Endothelial cell of umbilical vein (primary cell): ENCODE measurements at regions not wholly inside any gene's neighbourhood (a gene's known extent, or its start where the extent isn't known, plus 50 kb on each side); places are given as distances from the start of the nearest gene placed in this dataset.

Source experiments
- BruUV-seq: library from RNA; stranded (reverse); fragments of 400-500 nt; replicated peaks from 2 replicates; lab custom pipeline; 2021; lab: Mats Ljungman, UMichigan
- CTCF ChIA-PET: fragments of 300-600, 350-600 bp; sonication (Branson Sonifier 250); formaldehyde crosslinking; loops from one replicate; lab custom pipeline; 2021; ENCODE audit warnings: antibody characterized with exemption, inconsistent platforms; lab: Charles Lee
- POLR2A ChIA-PET: fragments of 300-600, 350-600 bp; sonication (Branson Sonifier 250); formaldehyde crosslinking; loops from one replicate; lab custom pipeline; 2021; ENCODE audit warnings: antibody characterized with exemption, inconsistent platforms; lab: Charles Lee
- DNase-seq: peaks from one replicate; pipeline ENCODE4 v3.0.0-alpha.2; 2011; ENCODE audit warnings: low read depth, low spot score
- FAIRE-seq: peaks from 2 replicates; lab custom pipeline; 2011; peaks lifted over from hg19 to GRCh38; lab: Jason Lieb, UNC
- H2AFZ ChIP-seq: 2 replicates; pipeline ENCODE4 v1.6.0; 2012; ENCODE audit warnings: low read depth, low read length, control low read depth, inconsistent platforms
- H3K27ac ChIP-seq: 2 replicates; pipeline ENCODE4 v1.5.1; 2011; ENCODE audit warnings: low read depth, mild to moderate bottlenecking, control low read depth, low read length, moderate library complexity; ENCODE audit not compliant: insufficient read depth
- H3K27me3 ChIP-seq, 2 experiments: 2 replicates each; pipeline versions ENCODE4 v1.6.0 to v1.6.1; 2011; ENCODE audit warnings: low read length in 2 of 2, mixed read lengths in 1 of 2; ENCODE audit not compliant: control insufficient read depth in 2 of 2, insufficient read depth in 2 of 2
- H3K36me3 ChIP-seq, 2 experiments: 2 replicates in 1 of 2; 3 replicates in 1 of 2; pipeline ENCODE4 v1.5.1; 2011; ENCODE audit warnings: low read length in 2 of 2, mild to moderate bottlenecking in 1 of 2, moderate library complexity in 1 of 2; ENCODE audit not compliant: control insufficient read depth in 2 of 2, insufficient read depth in 2 of 2; ENCODE audit errors: extremely low read depth in 1 of 2
- H3K4me1 ChIP-seq: 3 replicates; pipeline ENCODE4 v1.5.1; 2011; ENCODE audit warnings: mild to moderate bottlenecking, low read length; ENCODE audit not compliant: control insufficient read depth, insufficient read depth; ENCODE audit errors: extremely low read depth
- H3K4me2 ChIP-seq: 2 replicates; pipeline ENCODE4 v1.6.1; 2011; ENCODE audit warnings: low read length, control low read depth, mixed read lengths; ENCODE audit not compliant: insufficient read depth
- H3K4me3 ChIP-seq, 3 experiments: fragments of 200-600 bp in 1 of 3; sonication (generic), shearing (Covaris generic) in 1 of 3; replicated peaks in 1 of 3; 2 replicates each; pipeline ENCODE4 v1.5.1; 2011 to 2016; ENCODE audit warnings: control low read depth in 3 of 3, low read length in 3 of 3, mild to moderate bottlenecking in 2 of 3, inconsistent platforms in 1 of 3, low read depth in 1 of 3, moderate library complexity in 1 of 3; ENCODE audit not compliant: insufficient read depth in 1 of 3
- H3K79me2 ChIP-seq: 2 replicates; pipeline ENCODE4 v1.6.0; 2012; ENCODE audit warnings: low read length, inconsistent platforms; ENCODE audit not compliant: control insufficient read depth, insufficient read depth
- H3K9ac ChIP-seq: replicated peaks from 2 replicates; pipeline ENCODE3; 2011; ENCODE audit warnings: low read length, control low read depth; ENCODE audit not compliant: insufficient read depth; ENCODE audit errors: extremely low read depth
- H3K9me1 ChIP-seq: replicated peaks from 3 replicates; pipeline ENCODE4 v1.6.0; 2011; ENCODE audit warnings: mild to moderate bottlenecking, low read length; ENCODE audit not compliant: control insufficient read depth, insufficient read depth; ENCODE audit errors: extremely low read depth
- H3K9me3 ChIP-seq: replicated peaks from 2 replicates; pipeline ENCODE4 v1.5.1; 2012; ENCODE audit warnings: low read length, inconsistent platforms; ENCODE audit not compliant: control insufficient read depth, insufficient read depth
- H4K20me1 ChIP-seq: replicated peaks from 2 replicates; pipeline ENCODE3; 2011; ENCODE audit warnings: mild to moderate bottlenecking, low read length; ENCODE audit not compliant: control insufficient read depth, insufficient read depth; ENCODE audit errors: extremely low read depth
- CTCF ChIP-seq, 2 donors: IDR thresholded peaks; 1 replicate in 1 of 2; 2 replicates in 1 of 2; pipeline ENCODE4 v1.5.1; 2011; ENCODE audit warnings: low read length in 2 of 2, mild to moderate bottlenecking in 2 of 2, moderate library complexity in 2 of 2, control low read depth in 1 of 2, inconsistent platforms in 1 of 2, low read depth in 1 of 2; ENCODE audit not compliant: insufficient read depth in 1 of 2; ENCODE audit errors: extremely low read depth in 1 of 2
- EZH2 ChIP-seq: IDR thresholded peaks from 2 replicates; pipeline ENCODE4 v1.6.1; 2012; ENCODE audit warnings: borderline replicate concordance, low read depth, mild to moderate bottlenecking, moderate library complexity, low read length, inconsistent platforms; ENCODE audit not compliant: severe bottlenecking
- FOS ChIP-seq: IDR thresholded peaks from 2 replicates; pipeline ENCODE4 v1.6.1; 2011; ENCODE audit warnings: mild to moderate bottlenecking, low read length, moderate library complexity, borderline replicate concordance; ENCODE audit not compliant: insufficient read depth
- GATA2 ChIP-seq: IDR thresholded peaks from 2 replicates; pipeline ENCODE4 v1.7.0; 2011; ENCODE audit warnings: low read depth, mild to moderate bottlenecking, moderate library complexity, mixed read lengths, low read length; ENCODE audit not compliant: insufficient read length, insufficient read depth
- MAX ChIP-seq: IDR thresholded peaks from 2 replicates; pipeline ENCODE4 v1.6.1; 2011; ENCODE audit not compliant: insufficient read depth, insufficient read length
- MYC ChIP-seq: IDR thresholded peaks from one replicate; pipeline ENCODE4 v1.6.1; 2011; ENCODE audit warnings: mild to moderate bottlenecking, low read depth, low read length
- dilution Hi-C: fragments of 300-500 bp; cut with MboI; formaldehyde crosslinking; loops from one replicate; pipeline ENCODE4 v1.15.0; 2019; ENCODE audit warnings: low sequenced_read_pairs; ENCODE audit not compliant: extremely low pct_ligation_motif_present
- intact Hi-C: fragments of 100-400 bp; cut with micrococcal nuclease; formaldehyde crosslinking; loops from one replicate; pipeline ENCODE4 v1.10.0; 2022

- Histone ChIP-seq H3K79me2 (no peaks in the 10 kb centered on the region), H3K9ac (no peak overlapping the region), H3K4me3 (no peak overlapping the region), H3K9me3 (no peaks in the 10 kb centered on the region), H4K20me1 (no peaks in the 10 kb centered on the region), H3K9me1 (no peaks in the 10 kb centered on the region), H3K4me1 (no peaks in the 10 kb centered on the region), H3K27me3 (no peaks in the 10 kb centered on the region), H3K4me2 (no peak overlapping the region), H3K27ac (no peak overlapping the region), H3K36me3 (no peaks in the 10 kb centered on the region), H2AFZ (no peak overlapping the region)
- dilution Hi-C loops, result no loop called here
- TF ChIP-seq CTCF (IDR thresholded peaks at IDR 0.05; ENCODE audit: extremely low read depth in 1 of 2, insufficient read depth in 1 of 2, low read depth in 1 of 2, low read length in 2 of 2), result no peak
- no peak for TF ChIP-seq EZH2
- TF ChIP-seq FOS, result no peak
- no peak for TF ChIP-seq GATA2
- no peak for TF ChIP-seq MYC
- TF ChIP-seq MAX, result no peak
- DNase-seq (no peak), FAIRE-seq (no peak)
- POLR2A ChIA-PET, result no interaction called here
- intact Hi-C loops, result no loop called here
- no TSS peak for BruUV-seq
- CTCF ChIA-PET, result no interaction called here
Observed at GRCh38 chr1:30133414-30134055, 589.9 kb downstream of the MATN1 start.
